Body of pancreas (tissue), 4 donors: ENCODE measurements at regions not wholly inside any gene's neighbourhood (a gene's known extent, or its start where the extent isn't known, plus 50 kb on each side); places are given as distances from the start of the nearest gene placed in this dataset.

Experiments used
- POLR2A ChIP-seq, 3 donors: fragments of 450-650 bp; IDR thresholded peaks; one replicate each; pipeline ENCODE4 v1.6.1; 2016; ENCODE audit warnings: antibody characterized with exemption in 3 of 3, mild to moderate bottlenecking in 2 of 3
- TF ChIP-seq, protein P1 (sequence below), 7 experiments: fragments of 450-650 bp in 4 of 7; fragments of 200-600 bp in 3 of 7; sonication (generic) in 3 of 7; IDR thresholded peaks; one replicate each; pipeline ENCODE4 v1.5.1; 2016 to 2019; ENCODE audit warnings: antibody characterized with exemption in 7 of 7

DNA sequence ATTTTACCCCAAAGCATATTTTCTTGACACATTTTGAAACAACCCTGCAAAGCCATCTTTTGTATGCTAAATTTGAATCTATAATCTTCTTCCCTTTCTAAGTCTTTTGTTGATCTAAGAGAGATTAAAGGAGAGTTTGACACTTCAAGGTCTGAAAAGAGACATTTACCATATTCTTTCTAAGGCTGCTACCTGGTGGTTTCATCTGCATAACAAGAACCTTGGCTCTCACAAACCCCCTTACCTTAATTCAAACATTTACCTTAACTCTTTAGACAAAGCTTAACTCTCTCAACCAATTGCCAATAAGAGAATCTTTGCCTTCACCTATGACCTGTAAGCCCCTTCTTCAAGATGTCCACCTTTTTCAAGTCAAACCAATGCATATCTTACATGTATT is 1143.6 kb downstream of the CDH11 start:
- TF ChIP-seq, protein P1, sequence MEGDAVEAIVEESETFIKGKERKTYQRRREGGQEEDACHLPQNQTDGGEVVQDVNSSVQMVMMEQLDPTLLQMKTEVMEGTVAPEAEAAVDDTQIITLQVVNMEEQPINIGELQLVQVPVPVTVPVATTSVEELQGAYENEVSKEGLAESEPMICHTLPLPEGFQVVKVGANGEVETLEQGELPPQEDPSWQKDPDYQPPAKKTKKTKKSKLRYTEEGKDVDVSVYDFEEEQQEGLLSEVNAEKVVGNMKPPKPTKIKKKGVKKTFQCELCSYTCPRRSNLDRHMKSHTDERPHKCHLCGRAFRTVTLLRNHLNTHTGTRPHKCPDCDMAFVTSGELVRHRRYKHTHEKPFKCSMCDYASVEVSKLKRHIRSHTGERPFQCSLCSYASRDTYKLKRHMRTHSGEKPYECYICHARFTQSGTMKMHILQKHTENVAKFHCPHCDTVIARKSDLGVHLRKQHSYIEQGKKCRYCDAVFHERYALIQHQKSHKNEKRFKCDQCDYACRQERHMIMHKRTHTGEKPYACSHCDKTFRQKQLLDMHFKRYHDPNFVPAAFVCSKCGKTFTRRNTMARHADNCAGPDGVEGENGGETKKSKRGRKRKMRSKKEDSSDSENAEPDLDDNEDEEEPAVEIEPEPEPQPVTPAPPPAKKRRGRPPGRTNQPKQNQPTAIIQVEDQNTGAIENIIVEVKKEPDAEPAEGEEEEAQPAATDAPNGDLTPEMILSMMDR (IDR thresholded peaks at IDR 0.05): no peak
- TF ChIP-seq POLR2A (IDR thresholded peaks at IDR 0.05): no peak
